NOMO-1 (cell line): ENCODE measurements at regions not wholly inside any gene's neighbourhood (a gene's known extent, or its start where the extent isn't known, plus 50 kb on each side); places are given as distances from the start of the nearest gene placed in this dataset.

Source experiments
- DNase-seq, 2 experiments: peaks; one replicate each; lab custom pipeline; 2025; ENCODE audit not compliant: unreplicated experiment in 2 of 2; lab: John Stamatoyannopoulos, UW

GRCh38 chr11:26204839-26205238 lies 127.1 kb upstream of the ANO3 start:
- DNase-seq: no peak

- DNase-seq: no peak
These were observed 112.5 kb upstream of the ANO3 start for GRCh38 chr11:26219183-26220117.

- DNase-seq: no peak
These were observed 106.3 kb upstream of the ANO3 start for GRCh38 chr11:26225646-26226045.

- DNase-seq: peak; percentile 5 to 86
These were observed 104.6 kb upstream of the ANO3 start for GRCh38 chr11:26227301-26227746.

- DNase-seq: no peak
These were observed 103.9 kb upstream of the ANO3 start for GRCh38 chr11:26227883-26228502.

GRCh38 chr11:26228778-26229177 lies 103.2 kb upstream of the ANO3 start:
- no peak for DNase-seq

GRCh38 chr11:26229257-26229656 lies 102.7 kb upstream of the ANO3 start:
- no peak for DNase-seq

GRCh38 chr11:26229981-26230380 lies 101.9 kb upstream of the ANO3 start:
- no peak for DNase-seq

- DNase-seq: no peak
These were observed 100.7 kb upstream of the ANO3 start for GRCh38 chr11:26231252-26231661.

- DNase-seq: no peak
These were observed 97.5 kb upstream of the ANO3 start for GRCh38 chr11:26234451-26234850.

GRCh38 chr11:26243426-26243825 lies 88.5 kb upstream of the ANO3 start:
- DNase-seq: no peak

- DNase-seq: no peak
These were observed 87.7 kb upstream of the ANO3 start for GRCh38 chr11:26244207-26244606.

GRCh38 chr11:26245046-26245445 lies 86.9 kb upstream of the ANO3 start:
- DNase-seq: no peak

- DNase-seq: no peak
These were observed 84.6 kb upstream of the ANO3 start for GRCh38 chr11:26247340-26247739.

- no peak for DNase-seq
These were observed 83.3 kb upstream of the ANO3 start for GRCh38 chr11:26248661-26249060.

- no peak for DNase-seq
These were observed 77.6 kb upstream of the ANO3 start for GRCh38 chr11:26254378-26254777.

GRCh38 chr11:26263769-26264168 lies 68.2 kb upstream of the ANO3 start:
- no peak for DNase-seq

- DNase-seq: no peak
These were observed 67.7 kb upstream of the ANO3 start for GRCh38 chr11:26264266-26264665.

GRCh38 chr11:26268980-26269660 lies 62.8 kb upstream of the ANO3 start:
- no peak for DNase-seq

- DNase-seq: no peak
These were observed 60.3 kb upstream of the ANO3 start for GRCh38 chr11:26271666-26272065.

GRCh38 chr11:26276798-26277424 lies 55.0 kb upstream of the ANO3 start:
- DNase-seq: peak; percentile 2 to 39
